Hepatocyte (in vitro differentiated cells): ENCODE measurements at regions not wholly inside any gene's neighbourhood (a gene's known extent, or its start where the extent isn't known, plus 50 kb on each side); places are given as distances from the start of the nearest gene placed in this dataset.
A peak's percentile ranks its signal among the peaks of the same experiment; 100 is the strongest.

Source experiments
- DNase-seq: peaks from one replicate; pipeline ENCODE4 v3.0.0-alpha.2; 2016; ENCODE audit warnings: low spot score
- H2AFZ ChIP-seq: fragments of 200-600 bp; sonication (generic); 2 replicates; pipeline ENCODE4 v1.6.0; 2016; ENCODE audit warnings: antibody characterized with exemption, mild to moderate bottlenecking
- H3K27ac ChIP-seq: fragments of 200-600 bp; sonication (generic); 2 replicates; pipeline ENCODE4 v1.5.1; 2016; ENCODE audit warnings: mild to moderate bottlenecking
- H3K27me3 ChIP-seq: fragments of 200-600 bp; sonication (generic); 2 replicates; pipeline ENCODE4 v1.6.1; 2016
- H3K36me3 ChIP-seq: fragments of 200-600 bp; sonication (generic); replicated peaks from 2 replicates; pipeline ENCODE4 v1.5.1; 2016; ENCODE audit warnings: low read depth; ENCODE audit not compliant: insufficient read depth
- H3K4me1 ChIP-seq: fragments of 200-600 bp; sonication (generic); 2 replicates; pipeline ENCODE4 v1.5.1; 2016; ENCODE audit warnings: mild to moderate bottlenecking, moderate library complexity; ENCODE audit not compliant: insufficient read depth
- H3K4me2 ChIP-seq: fragments of 200-600 bp; sonication (generic); 2 replicates; pipeline ENCODE4 v1.6.0; 2016
- H3K4me3 ChIP-seq: fragments of 200-600 bp; sonication (generic); 2 replicates; pipeline ENCODE4 v1.5.1; 2016; ENCODE audit warnings: mild to moderate bottlenecking
- H3K79me2 ChIP-seq: fragments of 200-600 bp; sonication (generic); 2 replicates; pipeline ENCODE4 v1.6.0; 2017; ENCODE audit warnings: mild to moderate bottlenecking
- H3K9me2 ChIP-seq: fragments of 200-600 bp; sonication (generic); replicated peaks from 2 replicates; pipeline ENCODE4 v1.6.0; 2017; ENCODE audit warnings: mild to moderate bottlenecking; ENCODE audit not compliant: insufficient read depth
- H3K9me3 ChIP-seq: fragments of 200-600 bp; sonication (generic); 2 replicates; pipeline ENCODE4 v1.5.1; 2016; ENCODE audit warnings: low read depth, mild to moderate bottlenecking
- H4K20me1 ChIP-seq: fragments of 200-600 bp; sonication (generic); 2 replicates; pipeline ENCODE4 v1.6.0; 2016; ENCODE audit warnings: mild to moderate bottlenecking; ENCODE audit not compliant: insufficient read depth, poor library complexity, severe bottlenecking
- EZH2 ChIP-seq: fragments of 200-600 bp; sonication (generic); IDR thresholded peaks from 2 replicates; pipeline ENCODE4 v1.6.1; 2016; ENCODE audit warnings: antibody characterized with exemption, mild to moderate bottlenecking, borderline replicate concordance
- EZH2phosphoT487 ChIP-seq: fragments of 200-600 bp; sonication (generic); IDR thresholded peaks from one replicate; pipeline ENCODE4 v1.6.1; 2018; ENCODE audit warnings: antibody characterized with exemption, mild to moderate bottlenecking, low read depth, moderate library complexity; ENCODE audit not compliant: unreplicated experiment, severe bottlenecking
- WGBS: methylation state at CpG from one replicate; pipeline ENCODE4 v1.1.6; 2016; ENCODE audit warnings: low lambda C conversion rate; ENCODE audit errors: missing lambda C conversion rate; 5-methylcytosine and 5-hydroxymethylcytosine counted together
- TF ChIP-seq, protein P1 (sequence below): fragments of 200-600 bp; sonication (generic); IDR thresholded peaks from 2 replicates; pipeline ENCODE4 v1.5.1; 2016; ENCODE audit warnings: antibody characterized with exemption, mild to moderate bottlenecking; ENCODE audit not compliant: poor library complexity

GRCh38 chr6:12594530-12594893 is 122.1 kb upstream of the PHACTR1 start:
- Histone ChIP-seq H3K27ac (peak overlapping the region; percentile 38), H4K20me1 (no peaks in the 10 kb centered on the region), H3K9me3 (no peaks in the 10 kb centered on the region), H3K4me2 (peak overlapping the region; percentile 10), H3K4me3 (no peak overlapping the region), H3K27me3 (no peaks in the 10 kb centered on the region), H3K9me2 (no peaks in the 10 kb centered on the region), H3K36me3 (no peaks in the 10 kb centered on the region), H3K79me2 (no peaks in the 10 kb centered on the region), H3K4me1 (peaks cover 19% of the 10 kb centered on the region), H2AFZ (no peak overlapping the region)
- DNase-seq: no peak
- TF ChIP-seq, protein P1, sequence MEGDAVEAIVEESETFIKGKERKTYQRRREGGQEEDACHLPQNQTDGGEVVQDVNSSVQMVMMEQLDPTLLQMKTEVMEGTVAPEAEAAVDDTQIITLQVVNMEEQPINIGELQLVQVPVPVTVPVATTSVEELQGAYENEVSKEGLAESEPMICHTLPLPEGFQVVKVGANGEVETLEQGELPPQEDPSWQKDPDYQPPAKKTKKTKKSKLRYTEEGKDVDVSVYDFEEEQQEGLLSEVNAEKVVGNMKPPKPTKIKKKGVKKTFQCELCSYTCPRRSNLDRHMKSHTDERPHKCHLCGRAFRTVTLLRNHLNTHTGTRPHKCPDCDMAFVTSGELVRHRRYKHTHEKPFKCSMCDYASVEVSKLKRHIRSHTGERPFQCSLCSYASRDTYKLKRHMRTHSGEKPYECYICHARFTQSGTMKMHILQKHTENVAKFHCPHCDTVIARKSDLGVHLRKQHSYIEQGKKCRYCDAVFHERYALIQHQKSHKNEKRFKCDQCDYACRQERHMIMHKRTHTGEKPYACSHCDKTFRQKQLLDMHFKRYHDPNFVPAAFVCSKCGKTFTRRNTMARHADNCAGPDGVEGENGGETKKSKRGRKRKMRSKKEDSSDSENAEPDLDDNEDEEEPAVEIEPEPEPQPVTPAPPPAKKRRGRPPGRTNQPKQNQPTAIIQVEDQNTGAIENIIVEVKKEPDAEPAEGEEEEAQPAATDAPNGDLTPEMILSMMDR: no peak
- TF ChIP-seq EZH2phosphoT487 (no peak), EZH2 (no peak)
- WGBS: 69% methylated on average over 3 of the region's 3 CpGs

- no peak for DNase-seq
- no peak for TF ChIP-seq EZH2phosphoT487
- no peak for TF ChIP-seq EZH2
- Histone ChIP-seq H3K36me3 (no peaks in the 10 kb centered on the region), H3K4me2 (no peak overlapping the region), H4K20me1 (no peaks in the 10 kb centered on the region), H3K9me3 (no peaks in the 10 kb centered on the region), H3K27ac (no peak overlapping the region), H3K9me2 (no peaks in the 10 kb centered on the region), H3K27me3 (no peaks in the 10 kb centered on the region), H3K4me1 (peaks cover 19% of the 10 kb centered on the region), H2AFZ (no peak overlapping the region), H3K79me2 (no peaks in the 10 kb centered on the region), H3K4me3 (no peak overlapping the region)
- WGBS: 88% methylated on average over 9 of the region's 9 CpGs
These were observed 121.3 kb upstream of the PHACTR1 start for GRCh38 chr6:12595161-12595811.

GRCh38 chr6:12596731-12597130 is 119.8 kb upstream of the PHACTR1 start:
- Histone ChIP-seq H3K9me2 (no peaks in the 10 kb centered on the region), H4K20me1 (no peaks in the 10 kb centered on the region), H3K9me3 (no peaks in the 10 kb centered on the region), H3K79me2 (no peaks in the 10 kb centered on the region), H3K4me1 (peaks cover 22% of the 10 kb centered on the region), H3K4me3 (no peak overlapping the region), H2AFZ (no peak overlapping the region), H3K4me2 (no peak overlapping the region), H3K27me3 (no peaks in the 10 kb centered on the region), H3K36me3 (no peaks in the 10 kb centered on the region), H3K27ac (no peak overlapping the region)
- no peak for DNase-seq
- TF ChIP-seq, protein P1: no peak
- TF ChIP-seq EZH2 (no peak), EZH2phosphoT487 (no peak)
- WGBS: 77% methylated on average over 2 of the region's 2 CpGs

- Histone ChIP-seq H3K27me3 (no peaks in the 10 kb centered on the region), H4K20me1 (no peaks in the 10 kb centered on the region), H3K36me3 (no peaks in the 10 kb centered on the region), H3K9me2 (no peaks in the 10 kb centered on the region), H3K4me3 (no peak overlapping the region), H2AFZ (no peak overlapping the region), H3K79me2 (no peaks in the 10 kb centered on the region), H3K4me2 (no peak overlapping the region), H3K27ac (no peak overlapping the region), H3K4me1 (peaks cover 16% of the 10 kb centered on the region), H3K9me3 (no peaks in the 10 kb centered on the region)
- DNase-seq: no peak
- WGBS: 73% methylated on average over 2 of the region's 2 CpGs
- TF ChIP-seq, protein P1: no peak
- TF ChIP-seq EZH2phosphoT487: no peak
- no peak for TF ChIP-seq EZH2
These were observed 117.6 kb upstream of the PHACTR1 start for GRCh38 chr6:12598919-12599318.
